ENCODE measurements at regions not wholly inside any gene's neighbourhood (a gene's known extent, or its start where the extent isn't known, plus 50 kb on each side); places are given as distances from the start of the nearest gene placed in this dataset.

GRCh38 chr19:28522545-28522922 is 690.4 kb downstream of the UQCRFS1 start:
- DNase-seq = no peak

DNA sequence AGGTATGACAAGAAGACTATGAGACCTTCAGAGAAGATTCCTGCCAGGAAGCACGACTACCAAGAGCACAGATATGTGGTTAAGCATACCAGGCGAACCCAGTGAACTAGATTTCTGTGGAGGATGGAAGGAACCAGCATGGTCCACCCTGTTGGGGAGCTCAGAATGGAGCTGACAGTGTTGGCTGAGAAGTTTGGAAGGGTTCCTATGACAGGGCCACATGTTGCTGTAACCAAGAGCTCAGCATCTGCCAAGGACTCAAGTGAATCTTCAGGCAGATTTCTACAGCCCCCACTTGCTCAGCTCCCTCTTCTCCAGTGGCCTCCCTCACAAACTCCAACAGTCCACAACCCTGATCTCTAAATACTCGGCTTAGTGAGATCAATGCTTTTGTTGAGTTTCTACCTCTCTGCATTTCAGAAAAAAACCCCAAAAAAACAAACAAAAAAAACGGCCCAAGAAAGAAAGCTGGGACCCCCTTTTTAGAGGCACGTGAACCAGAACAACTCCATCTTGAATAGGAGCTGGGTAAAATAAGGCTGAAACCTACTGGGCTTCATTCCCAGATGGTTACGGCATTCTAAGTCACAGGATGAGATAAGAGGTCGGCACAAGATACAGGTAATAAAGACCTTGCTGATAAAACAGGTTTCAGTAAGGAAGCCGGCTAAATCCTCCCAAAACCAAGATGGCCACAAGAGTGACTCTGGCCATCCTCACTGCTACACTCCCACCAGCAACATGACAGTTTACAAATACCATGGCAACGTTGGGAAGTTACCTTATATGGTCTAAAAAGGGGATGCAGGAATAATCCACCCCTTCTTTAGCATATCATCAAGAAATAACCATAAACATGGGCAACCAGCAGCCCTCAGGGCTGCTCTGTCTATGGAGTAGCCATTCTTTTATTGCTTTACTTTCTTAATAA is 691.1 kb downstream of the UQCRFS1 start:
- no peak for DNase-seq

DNA sequence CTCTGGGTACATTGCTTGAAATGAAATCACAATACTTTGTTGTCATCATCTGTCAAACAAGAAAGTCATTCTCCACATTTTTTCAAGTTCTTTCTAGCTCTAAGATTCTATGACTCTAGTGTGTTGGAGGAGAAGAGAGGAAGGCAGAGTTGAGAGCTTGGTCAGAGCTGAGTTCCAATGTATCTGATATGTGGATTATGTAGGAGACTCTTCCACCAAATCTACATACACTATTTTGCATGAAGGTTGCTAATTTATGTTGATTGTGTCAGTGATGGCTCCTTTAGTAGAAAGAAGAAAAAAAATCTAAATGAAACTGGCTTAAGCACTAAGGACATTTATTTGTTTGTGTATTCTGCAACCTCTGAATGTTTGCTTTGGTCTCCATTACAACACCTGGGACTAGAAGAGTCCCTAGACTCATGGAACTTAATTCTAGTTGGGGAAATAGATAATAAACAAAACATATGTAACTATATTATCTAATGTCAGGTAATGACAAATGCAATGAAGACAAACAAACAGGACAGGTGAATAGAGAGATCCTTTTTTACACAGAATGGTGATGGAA is 691.9 kb downstream of the UQCRFS1 start:
- no peak for DNase-seq

DNA sequence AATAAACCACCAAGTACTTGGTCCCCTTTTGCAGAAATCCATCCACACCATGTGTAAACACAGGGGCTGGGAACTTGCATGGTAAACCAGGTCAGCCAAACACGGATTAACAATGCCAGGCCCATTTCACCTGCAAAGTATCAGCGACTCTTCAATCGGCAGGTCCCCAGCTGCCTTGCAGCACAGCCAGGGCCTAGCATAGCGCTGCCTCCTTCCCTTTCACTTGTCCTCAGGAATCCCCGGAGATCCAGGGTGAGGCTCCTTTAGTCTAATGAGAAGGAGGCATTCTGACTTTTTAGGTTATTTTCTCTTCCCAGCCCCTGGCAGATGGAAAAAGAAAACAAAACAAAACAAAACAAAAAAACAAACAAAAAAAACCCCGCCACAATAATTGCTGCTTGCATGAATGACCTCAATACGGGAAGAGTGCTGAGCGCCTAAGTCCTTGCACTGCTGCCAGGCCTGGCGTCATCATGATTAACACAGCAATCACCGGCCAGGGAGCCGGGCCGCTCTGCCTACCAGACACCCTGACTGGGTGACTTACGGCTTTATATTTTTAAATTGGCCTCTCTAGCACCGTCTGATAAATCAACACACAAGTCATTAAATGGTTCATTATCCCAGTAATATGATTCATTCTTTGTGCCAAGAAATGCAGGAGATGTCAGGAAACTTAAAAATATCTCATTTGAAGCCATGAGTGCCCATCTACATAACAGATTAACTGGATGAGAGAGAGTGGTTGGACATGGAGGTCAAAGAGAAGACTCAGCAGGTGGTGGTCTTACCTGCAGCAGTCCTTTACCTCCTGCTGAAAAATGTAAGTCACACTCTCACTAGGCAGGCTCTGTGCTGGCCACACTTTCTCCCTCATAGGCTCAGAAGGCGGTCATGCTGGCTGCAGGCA is 692.7 kb downstream of the UQCRFS1 start:
- DNase-seq = no peak

DNA sequence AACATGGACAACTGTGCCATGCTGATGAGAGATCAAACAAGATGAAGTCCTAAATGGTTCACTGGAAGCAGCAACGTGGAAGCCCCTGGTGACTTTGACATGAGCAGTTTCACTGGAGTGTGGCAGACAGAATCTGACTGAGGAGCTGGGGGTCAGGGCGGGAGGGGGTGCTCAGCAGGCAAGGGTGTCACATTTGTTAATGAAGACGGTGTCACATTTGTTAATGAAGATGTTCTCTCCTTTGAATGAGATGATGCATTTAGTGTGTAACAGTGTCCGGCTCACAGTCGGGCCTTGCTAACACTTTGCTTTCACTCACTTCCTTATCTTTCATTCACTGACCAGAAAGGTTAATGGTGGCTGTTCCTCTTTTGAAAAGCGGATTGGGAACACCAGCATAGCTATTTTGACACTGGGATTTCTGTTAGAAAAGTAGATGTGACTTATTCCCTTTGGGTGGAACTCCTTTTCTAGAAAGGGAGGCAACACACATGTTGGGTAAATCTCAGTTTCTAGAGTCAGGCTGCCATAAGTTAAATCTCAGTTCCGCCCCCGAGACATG is 693.7 kb downstream of the UQCRFS1 start:
- DNase-seq = no peak

- DNase-seq = no peak
These were observed 696.5 kb downstream of the UQCRFS1 start for GRCh38 chr19:28516415-28516872.

- no peak for DNase-seq
These were observed 698.8 kb downstream of the UQCRFS1 start for GRCh38 chr19:28514166-28514565.

DNA sequence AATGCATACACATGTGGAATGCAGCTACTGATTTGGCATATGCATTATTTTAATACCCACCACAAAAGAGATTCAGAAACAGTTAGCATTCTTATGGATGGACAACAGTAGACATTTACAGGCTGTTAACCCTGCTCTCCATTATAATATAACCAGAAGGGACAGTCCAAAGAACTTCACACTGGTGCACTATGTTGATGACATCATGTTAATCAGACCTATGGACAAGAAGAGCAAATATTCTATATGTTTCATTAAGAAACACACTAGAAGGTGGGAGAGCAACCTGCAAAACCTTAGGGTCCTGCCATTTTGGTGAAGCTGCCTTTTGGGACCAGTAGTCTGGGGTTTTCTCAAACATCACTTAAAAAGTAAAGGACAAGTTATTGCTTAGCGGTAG is 701.3 kb downstream of the UQCRFS1 start:
- DNase-seq = no peak

DNA sequence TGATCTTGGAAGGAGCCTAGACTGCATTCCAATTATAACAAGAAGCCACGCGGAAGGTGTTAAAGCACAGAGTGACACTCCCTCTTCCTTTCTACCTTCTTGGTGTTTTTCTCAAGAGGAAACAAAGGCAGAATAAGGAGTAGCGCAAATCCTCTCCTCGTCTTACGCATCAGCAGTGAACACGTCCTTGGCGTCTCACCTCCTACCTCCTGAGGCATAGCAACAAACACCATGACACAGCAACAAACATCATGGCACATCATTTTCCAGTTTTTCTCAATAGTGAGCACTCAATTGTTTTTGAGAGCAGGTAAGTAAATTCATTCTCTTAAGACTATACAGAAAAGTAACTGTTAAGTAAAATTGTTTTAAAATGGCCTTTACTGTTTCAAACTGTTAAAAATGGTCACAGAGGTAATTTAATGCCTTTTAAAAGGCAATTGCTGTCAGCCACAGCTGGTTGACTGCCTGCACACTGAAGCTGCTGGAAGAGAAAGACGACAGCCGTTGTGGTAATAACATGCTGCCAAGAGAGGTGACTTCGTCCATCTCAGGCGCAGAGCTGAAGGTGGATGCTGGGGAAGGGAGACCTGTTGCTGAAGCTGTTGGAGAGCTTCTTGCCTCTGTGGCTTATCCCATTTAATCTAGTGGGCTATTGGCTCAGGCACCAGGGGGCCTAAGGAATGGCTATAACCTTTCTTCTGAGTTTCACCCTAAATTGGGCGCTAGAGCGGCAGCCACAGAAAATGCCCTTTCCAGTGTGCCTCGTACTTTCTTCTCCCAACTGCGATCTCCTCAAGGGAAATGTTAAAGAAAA is 703.7 kb downstream of the UQCRFS1 start:
- DNase-seq = no peak

DNA sequence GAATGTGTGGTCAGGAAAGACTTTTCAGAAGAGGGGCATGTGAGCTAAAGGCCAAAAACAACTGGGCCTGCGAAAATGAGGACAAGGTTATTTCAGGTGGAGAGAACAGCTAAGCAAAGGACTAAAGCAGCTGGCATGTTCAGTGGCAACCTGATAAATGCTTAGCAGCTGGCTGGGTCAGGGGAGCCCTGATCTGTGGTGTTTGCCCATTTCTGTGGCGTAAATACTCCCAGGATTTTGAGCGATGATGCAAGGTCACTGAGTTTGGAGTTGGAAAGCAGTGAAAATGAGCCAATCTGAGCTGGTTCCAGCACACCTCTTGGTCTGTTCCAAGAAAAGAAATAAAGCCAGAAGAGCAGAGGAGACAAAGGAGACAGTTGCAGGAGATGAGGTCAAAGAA is 704.3 kb downstream of the UQCRFS1 start:
- no peak for DNase-seq

GRCh38 chr19:28505933-28506332 is 707.0 kb downstream of the UQCRFS1 start:
- no peak for DNase-seq

GRCh38 chr19:28505134-28505533 is 707.8 kb downstream of the UQCRFS1 start:
- DNase-seq = no peak

DNA sequence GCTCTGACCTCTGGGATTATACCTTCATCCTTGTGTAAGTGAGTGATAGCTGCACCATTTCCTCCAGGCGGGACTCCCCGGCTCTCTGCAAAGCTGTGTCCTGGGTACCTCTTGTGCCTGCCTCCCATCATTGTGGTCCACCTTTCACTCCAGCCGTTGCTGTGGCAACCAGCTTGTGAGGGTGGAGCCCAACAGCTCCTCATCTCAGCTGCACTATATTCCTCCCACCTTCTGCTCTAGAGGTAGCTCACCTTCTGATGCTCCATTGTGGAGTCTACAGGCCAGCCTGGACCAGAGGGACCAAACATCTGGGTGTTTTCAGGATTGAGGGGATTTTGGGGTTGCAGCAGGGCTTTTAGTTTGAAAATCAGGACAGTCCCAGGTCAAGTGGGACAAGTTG is 708.2 kb downstream of the UQCRFS1 start:
- no peak for DNase-seq

DNA sequence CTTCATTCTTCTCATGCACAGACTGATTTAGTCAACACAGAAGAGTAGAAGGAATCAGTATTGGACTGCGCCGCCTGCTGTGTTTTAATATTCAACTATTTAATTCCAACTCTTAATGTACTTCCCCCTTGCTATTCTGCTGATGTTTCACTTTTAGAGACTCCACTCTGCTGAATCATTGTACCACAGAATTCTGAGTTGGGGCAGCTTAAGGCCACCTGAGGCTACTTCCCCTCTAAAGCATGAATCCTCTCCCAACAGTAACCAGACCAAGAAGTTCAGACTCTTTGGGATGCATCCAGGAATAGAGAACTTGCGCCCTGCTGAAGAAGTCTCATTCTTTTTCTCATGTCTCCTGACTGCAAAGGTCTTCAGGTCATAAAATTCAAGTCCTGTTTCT is 708.8 kb downstream of the UQCRFS1 start:
- no peak for DNase-seq

DNA sequence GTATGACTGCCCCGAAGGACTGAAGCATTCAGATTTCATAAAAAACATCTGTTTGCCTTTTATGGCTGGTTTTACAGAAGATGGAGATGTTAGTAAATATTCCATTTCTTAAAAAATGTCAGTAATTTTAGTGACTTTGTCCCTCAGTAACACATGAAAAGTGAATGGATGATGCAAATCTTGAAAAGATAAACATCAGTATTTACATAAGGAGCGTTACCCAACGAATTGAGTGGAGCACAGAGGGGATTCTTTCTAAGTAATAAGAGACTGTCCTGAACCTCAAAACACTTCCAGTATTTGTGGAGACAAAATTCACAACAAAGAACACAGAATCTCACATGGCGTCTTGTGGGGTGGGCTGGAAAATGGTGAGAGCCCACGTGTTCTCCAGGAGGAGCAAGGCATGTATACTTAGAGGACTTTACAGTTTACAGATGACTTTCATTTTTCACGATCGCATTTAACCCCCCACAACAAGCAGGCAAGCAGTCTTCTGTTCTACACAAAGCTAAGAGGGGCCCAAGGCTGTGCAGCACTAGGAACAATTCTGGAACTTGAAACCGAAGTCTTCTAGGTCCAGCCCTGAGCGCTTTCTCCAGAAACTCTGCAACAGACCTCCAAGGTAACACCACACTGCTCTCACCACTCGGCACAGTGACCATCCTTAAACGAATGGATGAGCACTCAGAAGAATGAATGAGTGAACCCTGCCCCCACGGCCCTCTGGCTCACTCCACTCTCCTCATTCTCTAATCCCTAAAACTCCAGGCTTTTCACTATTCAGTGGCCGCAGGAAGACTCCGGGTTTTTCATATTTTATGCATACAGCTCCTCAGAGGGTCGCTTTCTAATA is 709.8 kb downstream of the UQCRFS1 start:
- DNase-seq = no peak

DNA sequence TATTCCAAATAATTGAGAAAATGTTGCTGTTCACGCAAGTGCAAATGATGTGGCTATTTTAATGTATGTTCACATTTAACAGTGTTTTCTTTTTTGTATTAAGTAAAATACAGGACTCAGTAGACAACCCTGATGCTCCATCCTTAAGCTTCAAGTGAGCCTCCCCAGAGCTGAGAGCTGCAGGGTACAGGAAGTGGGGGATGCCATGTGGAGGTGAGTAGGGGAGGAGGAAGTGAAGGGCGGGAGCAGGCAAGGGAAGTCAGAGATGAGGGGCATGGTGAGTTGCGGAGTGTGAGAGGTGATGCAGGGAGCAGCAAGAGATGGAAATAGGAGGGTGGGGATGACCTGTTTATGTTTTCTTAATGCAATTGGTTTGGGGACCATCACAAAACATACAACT is 711.0 kb downstream of the UQCRFS1 start:
- DNase-seq = no peak

- DNase-seq = no peak
These were observed 711.8 kb downstream of the UQCRFS1 start for GRCh38 chr19:28500982-28501630.

- no peak for DNase-seq
These were observed 712.7 kb downstream of the UQCRFS1 start for GRCh38 chr19:28500296-28500695.

DNA sequence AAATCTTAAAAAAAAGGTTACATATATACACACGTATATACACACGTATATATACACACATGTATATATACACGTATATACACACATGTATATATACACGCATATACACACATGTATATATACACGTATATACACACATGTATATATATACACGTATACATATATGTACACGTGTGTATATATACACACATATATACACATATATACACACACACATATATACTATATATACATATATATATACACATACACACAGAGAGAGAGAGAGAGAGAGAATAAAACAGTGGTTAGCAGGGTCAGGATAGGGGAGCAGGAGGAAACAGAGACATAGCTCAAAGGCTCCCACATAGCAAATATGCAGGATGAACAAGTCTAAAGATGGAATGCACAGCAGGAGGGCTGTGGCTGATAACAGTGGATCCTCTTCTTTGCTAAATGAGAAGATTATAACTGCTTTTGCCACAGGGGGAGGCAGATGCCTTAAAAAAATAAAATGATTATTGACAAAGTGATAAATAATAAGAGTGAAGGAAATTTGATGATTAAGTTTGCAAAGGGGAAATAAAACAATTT is 714.5 kb downstream of the UQCRFS1 start:
- no peak for DNase-seq

- no peak for DNase-seq
These were observed 715.1 kb downstream of the UQCRFS1 start for GRCh38 chr19:28497887-28498286.
